VCaP (cell line): ENCODE measurements at regions not wholly inside any gene's neighbourhood (a gene's known extent, or its start where the extent isn't known, plus 50 kb on each side); places are given as distances from the start of the nearest gene placed in this dataset.
"Not testable (repeated sequence)": the region's sequence is repeated elsewhere in the genome, so short reads cannot be mapped to it uniquely, and the experiment has no call there.

ENCODE experiments used
- H3K27ac ChIP-seq: fragments of 450-650 bp; 2 replicates; pipeline ENCODE4 v1.5.1; 2017
- CTCF ChIP-seq: fragments of 450-650 bp; conservative IDR thresholded peaks from 2 replicates; pipeline ENCODE4 v1.5.1; 2017; ENCODE audit warnings: mild to moderate bottlenecking, moderate library complexity

- no peak overlapping the region for H3K27ac ChIP-seq
- no peak for TF ChIP-seq CTCF
Observed at GRCh38 chr14:84084056-84084630, 1445.8 kb upstream of the FLRT2 start.

GRCh38 chr14:84085493-84085892 is 1444.5 kb upstream of the FLRT2 start:
- no peak for TF ChIP-seq CTCF
- H3K27ac ChIP-seq, result no peak overlapping the region

- no peak for TF ChIP-seq CTCF
- H3K27ac ChIP-seq, result no peak overlapping the region
Observed at GRCh38 chr14:84086714-84087113, 1443.2 kb upstream of the FLRT2 start.

GRCh38 chr14:84087986-84088531 is 1441.9 kb upstream of the FLRT2 start:
- no peak overlapping the region for H3K27ac ChIP-seq
- no peak for TF ChIP-seq CTCF

- TF ChIP-seq CTCF, result no peak
- H3K27ac ChIP-seq, result no peak overlapping the region
Observed at GRCh38 chr14:84090837-84091236, 1439.1 kb upstream of the FLRT2 start.

- no peak overlapping the region for H3K27ac ChIP-seq
- no peak for TF ChIP-seq CTCF
Observed at GRCh38 chr14:84095681-84096080, 1434.3 kb upstream of the FLRT2 start.

- no peak for TF ChIP-seq CTCF
- no peak overlapping the region for H3K27ac ChIP-seq
Observed at GRCh38 chr14:84098261-84098660, 1431.7 kb upstream of the FLRT2 start.

- not testable (repeated sequence) for H3K27ac ChIP-seq
Observed at GRCh38 chr14:84099560-84099959, 1430.4 kb upstream of the FLRT2 start.
